ENCODE measurements at regions not wholly inside any gene's neighbourhood (a gene's known extent, or its start where the extent isn't known, plus 50 kb on each side); places are given as distances from the start of the nearest gene placed in this dataset.
A peak's percentile ranks its signal among the peaks of the same experiment; 100 is the strongest.

- POLR2A ChIA-PET: no interaction called here
- H3K27me3 ChIP-seq (ENCODE audit: control insufficient read depth, insufficient read depth, low read length): no peaks in the 10 kb centered on the region
- CTCF ChIA-PET: interaction anchor here (1.0 to 1.5 kb wide), 2 partner anchors 238 to 427 kb away, joined by 3 to 12 read pairs; no protein-coding TSS in a partner anchor
Observed at GRCh38 chr15:25936004-25936403, 72.9 kb upstream of the ATP10A start.

GRCh38 chr15:25933456-25934158 lies 70.5 kb upstream of the ATP10A start:
- ChIA-PET POLR2A (interaction anchor here (0.6 kb wide), 2 partner anchors 70 to 193 kb away, joined by 3 to 6 read pairs; partner anchors contain the start of gene ATP10A), CTCF (interaction anchor here (0.5 to 3.6 kb wide), 68 partner anchors 8 to 1765 kb away, joined by 3 to 32 read pairs (median 4); no protein-coding TSS in a partner anchor)
- DNase-seq (ENCODE audit: low read depth, low spot score): peak; percentile 57
- Histone ChIP-seq H3K27ac (ENCODE audit: low read depth, low read length) (no peak overlapping the region), H3K27me3 (ENCODE audit: control insufficient read depth, insufficient read depth, low read length) (no peaks in the 10 kb centered on the region), H3K4me3 (ENCODE audit: low read depth, low read length) (peak overlapping the region; percentile 55), H3K9me3 (ENCODE audit: control insufficient read depth, insufficient read depth, low read length) (no peaks in the 10 kb centered on the region; the same call in 1 of the 2 replicates)
- peak; percentile 92 for TF ChIP-seq CTCF (IDR thresholded peaks at IDR 0.05; ENCODE audit: low read depth, low read length)

More at GRCh38 chr15:25936004-25936403, 72.9 kb upstream of the ATP10A start:
- Histone ChIP-seq H3K27ac (ENCODE audit: low read depth, low read length) (no peak overlapping the region), H3K4me3 (ENCODE audit: low read depth, low read length) (no peak overlapping the region), H3K9me3 (ENCODE audit: control insufficient read depth, insufficient read depth, low read length) (no peaks in the 10 kb centered on the region)
- DNase-seq (ENCODE audit: low read depth, low spot score): no peak
- no peak for TF ChIP-seq CTCF (IDR thresholded peaks at IDR 0.05; ENCODE audit: low read depth, low read length)

- Histone ChIP-seq H3K9me3 (ENCODE audit: control insufficient read depth, insufficient read depth, low read length) (no peaks in the 10 kb centered on the region; the same call in 1 of the 2 replicates), H3K4me3 (ENCODE audit: low read depth, low read length) (no peak overlapping the region), H3K27me3 (ENCODE audit: control insufficient read depth, insufficient read depth, low read length) (no peaks in the 10 kb centered on the region), H3K27ac (ENCODE audit: low read depth, low read length) (no peak overlapping the region)
- POLR2A ChIA-PET: no interaction called here
- no peak for TF ChIP-seq CTCF (IDR thresholded peaks at IDR 0.05; ENCODE audit: low read depth, low read length)
- DNase-seq (ENCODE audit: low read depth, low spot score): no peak
- CTCF ChIA-PET: interaction anchor here (0.8 to 3.6 kb wide), 11 partner anchors 9 to 424 kb away, joined by 3 to 32 read pairs (median 10); no protein-coding TSS in a partner anchor
Observed at GRCh38 chr15:25932696-25933095, 69.6 kb upstream of the ATP10A start.

GRCh38 chr15:25931851-25932250 lies 68.7 kb upstream of the ATP10A start:
- H3K9me3 ChIP-seq (ENCODE audit: control insufficient read depth, insufficient read depth, low read length): no peaks in the 10 kb centered on the region; the same call in 1 of the 2 replicates
- ChIA-PET CTCF (interaction anchor here (0.5 to 3.6 kb wide), 2 partner anchors 145 to 239 kb away, joined by 3 to 28 read pairs; no protein-coding TSS in a partner anchor), POLR2A (no interaction called here)
- TF ChIP-seq CTCF (IDR thresholded peaks at IDR 0.05; ENCODE audit: low read depth, low read length): no peak
- no peak overlapping the region for H3K27ac ChIP-seq (ENCODE audit: low read depth, low read length)
- no peak for DNase-seq (ENCODE audit: low read depth, low spot score)
- H3K27me3 ChIP-seq (ENCODE audit: control insufficient read depth, insufficient read depth, low read length): no peaks in the 10 kb centered on the region
- no peak overlapping the region for H3K4me3 ChIP-seq (ENCODE audit: low read depth, low read length)

- no peak for DNase-seq (ENCODE audit: low read depth, low spot score)
- Histone ChIP-seq H3K4me3 (ENCODE audit: low read depth, low read length) (no peak overlapping the region), H3K27me3 (ENCODE audit: control insufficient read depth, insufficient read depth, low read length) (no peaks in the 10 kb centered on the region), H3K9me3 (ENCODE audit: control insufficient read depth, insufficient read depth, low read length) (no peaks in the 10 kb centered on the region; the same call in 1 of the 2 replicates), H3K27ac (ENCODE audit: low read depth, low read length) (no peak overlapping the region)
- ChIA-PET POLR2A (no interaction called here), CTCF (no interaction called here)
- no peak for TF ChIP-seq CTCF (IDR thresholded peaks at IDR 0.05; ENCODE audit: low read depth, low read length)
Observed at GRCh38 chr15:25930931-25931330, 67.8 kb upstream of the ATP10A start.
